Sigmoid colon (tissue), 6 donors: ENCODE measurements at regions not wholly inside any gene's neighbourhood (a gene's known extent, or its start where the extent isn't known, plus 50 kb on each side); places are given as distances from the start of the nearest gene placed in this dataset.
"Not testable (repeated sequence)": the region's sequence is repeated elsewhere in the genome, so short reads cannot be mapped to it uniquely, and the experiment has no call there.

Source experiments
- DNase-seq: peaks from one replicate; pipeline ENCODE4 v3.0.0-alpha.2; 2019
- H3K27ac ChIP-seq, 4 donors: fragments of 200-600 bp; sonication (generic); one replicate each; pipeline ENCODE4 v1.5.1; 2016 to 2019; ENCODE audit warnings: mild to moderate bottlenecking in 1 of 4
- H3K27me3 ChIP-seq, 3 donors: fragments of 200-600 bp; sonication (generic); one replicate each; pipeline ENCODE4 v1.5.1; 2019; ENCODE audit warnings: mild to moderate bottlenecking in 1 of 3
- H3K36me3 ChIP-seq, 4 donors: fragments of 200-600 bp; sonication (generic); one replicate each; pipeline ENCODE4 v1.5.1; 2016 to 2019
- H3K4me1 ChIP-seq, 4 donors: fragments of 200-600 bp; sonication (generic); one replicate each; pipeline ENCODE4 v1.5.1; 2017 to 2019
- H3K4me3 ChIP-seq, 4 donors: fragments of 200-600 bp; sonication (generic); one replicate each; pipeline ENCODE4 v1.5.1; 2017 to 2019; ENCODE audit warnings: mild to moderate bottlenecking in 2 of 4, moderate library complexity in 1 of 4
- H3K9me3 ChIP-seq, 4 donors: fragments of 200-600 bp in 3 of 4; sonication (generic) in 3 of 4; one replicate each; pipeline versions ENCODE4 v1.5.1 to v1.6.1; 2013 to 2019
- EP300 ChIP-seq, 4 donors: sonication (generic); formaldehyde crosslinking; IDR thresholded peaks; one replicate each; pipeline ENCODE4 v1.6.1; 2017; ENCODE audit warnings: antibody characterized with exemption in 4 of 4
- POLR2A ChIP-seq, 2 donors: fragments of 450-650 bp; IDR thresholded peaks; one replicate each; pipeline ENCODE4 v1.6.1; 2016; ENCODE audit warnings: antibody characterized with exemption in 2 of 2, mild to moderate bottlenecking in 2 of 2, moderate library complexity in 2 of 2
- POLR2AphosphoS5 ChIP-seq, 4 donors: sonication (generic); formaldehyde crosslinking; IDR thresholded peaks; one replicate each; pipeline ENCODE4 v1.6.1; 2017; ENCODE audit warnings: antibody characterized with exemption in 4 of 4
- WGBS, 2 donors: extraction: QIAGEN DNeasy Blood & Tissue Kit; methylation state at CpG; one replicate each; pipeline ENCODE4 v1.1.7; 2013; 5-methylcytosine and 5-hydroxymethylcytosine counted together
- intact Hi-C: fragments of 100-400 bp; cut with DNase I; formaldehyde crosslinking; loops from one replicate; pipeline ENCODE4 v1.15.1; 2023
- TF ChIP-seq, protein P1 (sequence below), 4 experiments: fragments of 450-650 bp in 3 of 4; fragments of 200-600 bp in 1 of 4; IDR thresholded peaks; one replicate each; pipeline ENCODE4 v1.5.1; 2016 to 2019; ENCODE audit warnings: antibody characterized with exemption in 4 of 4, mild to moderate bottlenecking in 3 of 4, moderate library complexity in 2 of 4
- donor health status: healthy with polysubstance abuse.
- donor health status: healthy.

DNA sequence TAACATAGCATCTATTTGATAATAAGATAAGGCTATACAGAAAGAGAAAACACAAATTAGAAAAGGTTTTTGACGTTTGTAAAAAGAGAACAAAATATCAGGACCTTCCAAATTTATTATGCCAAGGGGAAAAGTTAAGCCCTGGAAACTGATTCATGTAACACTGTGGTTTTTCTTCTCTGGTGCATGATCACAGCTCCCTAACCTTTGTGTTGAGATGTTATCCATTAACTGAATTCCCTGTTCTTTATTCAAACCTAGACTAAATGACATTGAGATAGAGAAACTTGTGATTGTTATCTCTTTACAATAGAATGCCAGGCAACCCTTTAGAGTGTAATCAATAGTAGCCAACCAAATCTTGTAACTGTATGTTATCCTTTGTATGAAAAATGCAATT, 141.5 kb upstream of the NRG3 start:
- no peak for TF ChIP-seq POLR2AphosphoS5 (IDR thresholded peaks at IDR 0.05)
- no peak for TF ChIP-seq EP300 (IDR thresholded peaks at IDR 0.05)
- TF ChIP-seq, protein P1, sequence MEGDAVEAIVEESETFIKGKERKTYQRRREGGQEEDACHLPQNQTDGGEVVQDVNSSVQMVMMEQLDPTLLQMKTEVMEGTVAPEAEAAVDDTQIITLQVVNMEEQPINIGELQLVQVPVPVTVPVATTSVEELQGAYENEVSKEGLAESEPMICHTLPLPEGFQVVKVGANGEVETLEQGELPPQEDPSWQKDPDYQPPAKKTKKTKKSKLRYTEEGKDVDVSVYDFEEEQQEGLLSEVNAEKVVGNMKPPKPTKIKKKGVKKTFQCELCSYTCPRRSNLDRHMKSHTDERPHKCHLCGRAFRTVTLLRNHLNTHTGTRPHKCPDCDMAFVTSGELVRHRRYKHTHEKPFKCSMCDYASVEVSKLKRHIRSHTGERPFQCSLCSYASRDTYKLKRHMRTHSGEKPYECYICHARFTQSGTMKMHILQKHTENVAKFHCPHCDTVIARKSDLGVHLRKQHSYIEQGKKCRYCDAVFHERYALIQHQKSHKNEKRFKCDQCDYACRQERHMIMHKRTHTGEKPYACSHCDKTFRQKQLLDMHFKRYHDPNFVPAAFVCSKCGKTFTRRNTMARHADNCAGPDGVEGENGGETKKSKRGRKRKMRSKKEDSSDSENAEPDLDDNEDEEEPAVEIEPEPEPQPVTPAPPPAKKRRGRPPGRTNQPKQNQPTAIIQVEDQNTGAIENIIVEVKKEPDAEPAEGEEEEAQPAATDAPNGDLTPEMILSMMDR (IDR thresholded peaks at IDR 0.05): no peak
- TF ChIP-seq POLR2A (IDR thresholded peaks at IDR 0.05): no peak
- H3K4me3 ChIP-seq: no peak overlapping the region
- H3K36me3 ChIP-seq: no peaks in the 10 kb centered on the region
- 46 to 71% methylated on average over 1 of the region's 1 CpG for WGBS, 2 donors
- intact Hi-C loops: no loop called here
- no peak for DNase-seq
- no peak overlapping the region for H3K27ac ChIP-seq
- no peaks in the 10 kb centered on the region for H3K27me3 ChIP-seq
- H3K4me1 ChIP-seq: no peaks in the 10 kb centered on the region
- no peaks in the 10 kb centered on the region for H3K9me3 ChIP-seq

DNA sequence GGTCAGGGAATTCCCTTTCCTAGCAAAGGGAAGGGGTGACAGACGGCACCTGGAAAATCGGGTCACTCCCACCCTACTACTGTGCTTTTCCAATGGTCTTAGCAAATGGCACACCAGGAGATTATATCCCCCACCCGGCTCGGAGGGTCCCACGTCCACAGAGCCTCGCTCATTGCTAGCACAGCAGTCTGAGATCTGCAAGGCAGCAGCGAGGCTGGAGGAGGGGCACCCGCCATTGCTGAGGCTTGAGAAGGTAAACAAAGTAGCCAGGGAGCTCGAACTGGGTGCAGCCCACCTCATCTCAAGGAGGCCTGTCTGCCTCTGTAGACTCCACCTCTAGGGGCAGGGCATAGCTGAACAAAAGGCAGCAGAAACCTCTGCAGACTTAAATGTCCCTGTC, 139.8 kb upstream of the NRG3 start:
- H3K4me1 ChIP-seq, H3K36me3 ChIP-seq, H3K4me3 ChIP-seq, H3K27ac ChIP-seq, H3K27me3 ChIP-seq, intact Hi-C loops, H3K9me3 ChIP-seq: not testable (repeated sequence)
- DNase-seq: peak; percentile 57
- 80 to 86% methylated on average over 9 of the region's 9 CpGs for WGBS, 2 donors

DNA sequence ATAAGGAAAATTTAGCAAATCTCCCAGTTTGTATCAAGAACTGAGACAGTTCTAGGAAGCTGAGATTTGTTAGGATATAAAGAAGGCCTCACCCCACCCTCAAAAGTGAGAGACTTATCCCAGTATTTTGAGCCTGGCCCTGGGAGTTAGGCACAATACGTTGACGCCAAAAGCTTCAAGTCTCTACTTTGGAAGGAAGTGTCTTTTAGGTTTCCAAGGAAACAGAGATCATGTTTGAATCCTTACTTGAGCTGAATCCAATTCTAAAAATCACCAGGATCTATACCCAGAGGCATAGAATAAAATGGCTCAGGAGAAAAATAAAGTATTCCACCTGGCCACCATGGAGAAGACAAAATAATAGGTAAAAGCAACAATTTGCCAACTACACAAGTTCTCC, 115.9 kb upstream of the NRG3 start:
- WGBS, 2 donors: 91 to 98% methylated on average over 2 of the region's 2 CpGs
- H3K36me3 ChIP-seq: no peaks in the 10 kb centered on the region
- intact Hi-C loops: no loop called here

DNA sequence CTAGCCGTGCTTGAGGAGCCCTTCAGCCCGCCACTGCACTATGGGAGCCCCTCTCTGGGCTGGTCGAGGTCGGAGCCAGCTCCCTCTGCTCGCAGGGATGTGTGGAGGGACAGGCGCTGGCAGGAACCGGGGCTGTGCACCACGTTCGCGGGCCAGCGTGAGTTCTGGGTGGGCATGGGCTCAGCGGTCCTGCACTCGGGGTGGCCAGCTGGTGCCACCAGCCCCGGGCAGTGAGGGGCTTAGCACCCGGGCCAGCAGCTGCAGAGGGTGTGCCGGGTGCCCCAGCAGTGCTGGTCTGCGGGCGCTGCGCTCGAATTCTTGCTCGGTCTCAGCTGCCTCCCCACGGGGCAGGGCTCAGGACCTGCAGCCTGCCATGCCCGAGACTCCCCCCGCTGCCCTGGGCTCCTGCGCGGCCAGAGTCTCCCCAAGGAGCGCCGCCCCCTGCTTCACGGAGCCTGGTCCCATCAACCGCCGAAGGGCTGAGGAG, 90.8 kb upstream of the NRG3 start:
- Histone ChIP-seq H3K36me3 (no peaks in the 10 kb centered on the region), H3K27ac (no peak overlapping the region), H3K4me1 (no peaks in the 10 kb centered on the region), H3K27me3 (no peaks in the 10 kb centered on the region), H3K9me3 (no peaks in the 10 kb centered on the region), H3K4me3 (no peak overlapping the region)
- WGBS, 2 donors: 87 to 92% methylated on average over 31 of the region's 31 CpGs
- intact Hi-C loops: no loop called here
- no peak for DNase-seq
- no peak for TF ChIP-seq POLR2AphosphoS5 (IDR thresholded peaks at IDR 0.05)
- TF ChIP-seq, protein P1 (IDR thresholded peaks at IDR 0.05): no peak
- no peak for TF ChIP-seq EP300 (IDR thresholded peaks at IDR 0.05)
- no peak for TF ChIP-seq POLR2A (IDR thresholded peaks at IDR 0.05)

More for the DNA sequence above, 115.9 kb upstream of the NRG3 start:
- H3K9me3 ChIP-seq: no peaks in the 10 kb centered on the region
- DNase-seq: no peak
- H3K4me1 ChIP-seq: no peaks in the 10 kb centered on the region
- H3K27me3 ChIP-seq: no peaks in the 10 kb centered on the region
- no peak overlapping the region for H3K27ac ChIP-seq
- TF ChIP-seq EP300 (IDR thresholded peaks at IDR 0.05) (no peak), POLR2A (IDR thresholded peaks at IDR 0.05) (no peak), POLR2AphosphoS5 (IDR thresholded peaks at IDR 0.05) (no peak)
- TF ChIP-seq, protein P1 (IDR thresholded peaks at IDR 0.05): no peak
- H3K4me3 ChIP-seq: no peak overlapping the region

DNA sequence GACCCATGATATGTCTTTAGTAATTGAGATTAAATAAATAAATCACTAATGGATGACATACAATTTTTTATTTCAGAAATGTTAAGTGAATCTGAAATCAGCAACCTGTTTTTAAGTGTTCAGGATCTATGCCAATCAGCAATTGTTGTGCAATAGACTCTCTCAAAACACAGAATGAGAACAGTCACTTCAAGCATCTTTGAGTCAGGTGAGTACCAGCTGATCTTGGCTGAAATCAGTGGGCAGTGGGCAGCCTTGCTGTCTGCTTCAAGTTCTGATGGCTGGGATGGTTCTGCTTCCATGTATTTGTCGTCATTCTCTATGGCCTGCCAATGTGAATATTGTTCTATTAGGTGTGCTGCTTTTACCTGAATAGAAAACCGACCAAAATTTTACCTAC, 82.3 kb upstream of the NRG3 start:
- 81 to 83% methylated on average over 2 of the region's 2 CpGs for WGBS, 2 donors

More for the DNA sequence above, 82.3 kb upstream of the NRG3 start:
- no peak overlapping the region for H3K4me3 ChIP-seq
- no peaks in the 10 kb centered on the region for H3K4me1 ChIP-seq
- intact Hi-C loops: no loop called here
- no peaks in the 10 kb centered on the region for H3K36me3 ChIP-seq
- no peak for TF ChIP-seq EP300 (IDR thresholded peaks at IDR 0.05)
- TF ChIP-seq, protein P1 (IDR thresholded peaks at IDR 0.05): no peak
- no peak for TF ChIP-seq POLR2A (IDR thresholded peaks at IDR 0.05)
- no peak for TF ChIP-seq POLR2AphosphoS5 (IDR thresholded peaks at IDR 0.05)
- H3K27me3 ChIP-seq: no peaks in the 10 kb centered on the region
- H3K27ac ChIP-seq: no peak overlapping the region
- no peaks in the 10 kb centered on the region for H3K9me3 ChIP-seq
- DNase-seq: no peak
